Stimulated activated CD8-positive, alpha-beta memory T cell treated with anti-CD3 and anti-CD28 coated beads, Interleukin-7, amount 100 ng/mL, for 1 hour (primary cell): ENCODE measurements at regions not wholly inside any gene's neighbourhood (a gene's known extent, or its start where the extent isn't known, plus 50 kb on each side); places are given as distances from the start of the nearest gene placed in this dataset.

Experiments
- DNase-seq, 2 donors: peaks; one replicate each; pipeline ENCODE4 v3.0.0-alpha.2; 2020; ENCODE audit warnings: low read depth in 2 of 2

DNA sequence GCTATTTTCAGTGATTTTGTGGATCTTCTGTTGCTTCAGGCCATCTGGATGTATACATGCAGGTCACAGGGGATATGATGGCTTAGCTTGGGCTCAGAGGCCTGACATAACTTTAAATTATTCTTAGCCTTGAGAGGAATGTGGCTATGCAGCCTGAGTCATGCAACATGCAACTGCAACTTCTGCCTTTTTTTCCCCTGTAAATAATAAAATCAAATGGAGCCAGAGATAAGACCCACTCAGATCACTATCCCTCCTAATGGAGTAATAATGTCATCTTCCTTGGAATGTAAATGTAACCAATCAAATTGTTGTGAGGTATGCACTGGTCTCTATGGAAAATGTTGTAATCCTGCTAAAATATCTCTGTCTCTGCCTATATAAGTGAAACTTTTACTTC, 54.9 kb downstream of the MAGEB17 start:
- no peak for DNase-seq

DNA sequence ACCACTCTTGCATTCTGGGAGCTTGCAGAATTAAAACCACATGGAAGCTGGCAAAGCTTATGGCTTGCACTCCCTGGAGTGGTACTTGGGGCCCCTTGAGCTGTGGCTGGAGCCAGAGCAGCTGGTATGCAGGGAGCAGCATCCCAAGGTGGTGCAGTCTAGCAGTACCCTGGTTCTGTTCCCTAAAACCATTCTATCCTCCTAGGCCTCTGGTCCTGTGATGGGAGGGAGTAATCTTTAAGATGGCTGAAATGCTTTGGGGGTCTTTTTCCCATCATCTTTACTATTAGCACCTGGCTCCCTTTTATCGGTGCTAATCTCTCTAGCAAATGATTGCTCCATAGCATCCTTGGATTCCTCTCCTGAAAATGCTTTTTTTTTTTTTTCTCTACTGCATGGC, 56.1 kb downstream of the MAGEB17 start:
- DNase-seq, result no peak

DNA sequence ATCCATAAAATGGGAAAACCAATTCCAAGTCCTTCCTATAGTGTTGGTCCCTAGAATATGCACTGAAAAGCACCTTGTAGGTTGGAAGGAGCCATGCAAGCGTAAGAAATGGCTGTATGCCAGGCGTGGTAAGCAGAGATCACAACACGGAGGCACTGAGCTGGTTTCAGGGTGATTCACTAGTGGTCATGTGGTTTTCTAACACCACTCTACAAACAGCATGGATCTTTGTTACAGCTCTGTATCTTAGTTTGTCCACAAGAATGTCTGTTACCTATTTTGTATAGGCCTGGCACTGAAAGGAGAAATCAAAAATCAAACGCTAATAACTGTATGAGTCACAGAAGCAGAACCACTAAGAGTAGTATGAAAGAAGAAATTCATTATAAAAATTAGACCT, 71.9 kb downstream of the MAGEB17 start:
- no peak for DNase-seq

DNA sequence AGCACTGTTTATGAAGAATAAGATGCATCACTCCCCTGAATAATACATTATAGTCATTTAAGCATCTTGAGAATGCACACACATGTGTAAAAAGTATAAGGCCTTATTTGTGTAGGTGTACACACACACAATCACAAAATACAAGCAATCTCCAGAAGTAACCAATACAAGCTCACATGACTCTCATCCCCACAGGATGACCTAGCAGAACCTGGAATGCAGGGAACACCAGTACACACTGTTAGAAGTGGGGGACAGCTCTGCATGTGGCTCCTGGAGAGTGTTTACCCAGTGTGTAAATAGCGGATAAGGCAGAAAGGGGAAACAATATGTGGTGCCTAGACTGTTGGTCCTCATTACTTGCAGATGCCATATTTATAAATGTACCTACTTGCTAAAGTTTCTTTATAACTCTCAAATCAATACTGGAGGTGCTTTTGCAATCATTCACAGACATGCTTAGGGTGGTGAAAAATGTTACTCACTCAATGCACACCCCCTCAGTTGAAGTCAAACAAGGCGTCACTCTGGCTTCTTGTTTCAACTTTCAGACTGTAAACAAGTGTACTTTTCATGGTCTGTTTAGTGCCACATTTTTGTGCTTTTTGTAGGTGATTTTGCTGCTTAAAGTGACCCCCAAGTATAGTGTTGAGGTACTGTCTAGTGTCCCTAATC, 73.1 kb downstream of the MAGEB17 start:
- no peak for DNase-seq

DNA sequence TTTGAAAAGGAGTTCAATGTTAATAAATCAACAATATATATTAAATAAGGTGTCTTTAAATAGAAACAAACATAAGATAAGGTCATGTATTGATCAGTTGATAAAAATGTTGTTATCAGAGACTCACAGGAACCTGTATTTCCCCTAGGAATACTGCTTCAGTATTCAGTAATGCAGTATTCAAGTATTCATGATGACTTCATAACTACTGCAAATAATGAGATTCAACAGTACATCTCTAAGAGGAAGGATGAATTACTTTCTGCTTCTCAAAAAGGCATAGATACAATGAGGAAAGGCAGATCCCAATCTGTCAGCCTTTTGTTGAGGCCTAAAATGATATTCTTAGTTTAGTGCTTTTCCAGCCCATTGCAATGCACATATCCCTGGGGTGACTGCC, 73.7 kb downstream of the MAGEB17 start:
- DNase-seq, result no peak

DNA sequence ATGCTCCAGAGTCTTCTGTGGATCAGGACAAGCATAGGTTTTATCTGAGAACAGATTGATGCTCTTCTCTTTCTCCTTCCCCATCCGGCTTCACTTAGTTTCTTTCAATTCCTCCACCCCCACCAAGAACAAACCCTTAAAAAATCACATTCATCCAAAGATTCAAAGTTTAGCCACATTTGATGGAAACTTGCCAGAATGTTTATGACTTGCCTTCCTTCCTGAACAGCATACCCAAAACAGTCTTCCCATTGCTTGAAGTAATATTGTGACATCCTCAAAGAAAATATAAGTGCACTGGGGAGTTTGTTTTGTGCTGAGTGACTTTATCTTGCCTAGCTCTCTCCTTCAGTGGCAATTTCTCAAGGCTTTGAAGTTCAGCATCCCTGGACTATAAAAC, 83.0 kb downstream of the MAGEB17 start:
- DNase-seq, result no peak

DNA sequence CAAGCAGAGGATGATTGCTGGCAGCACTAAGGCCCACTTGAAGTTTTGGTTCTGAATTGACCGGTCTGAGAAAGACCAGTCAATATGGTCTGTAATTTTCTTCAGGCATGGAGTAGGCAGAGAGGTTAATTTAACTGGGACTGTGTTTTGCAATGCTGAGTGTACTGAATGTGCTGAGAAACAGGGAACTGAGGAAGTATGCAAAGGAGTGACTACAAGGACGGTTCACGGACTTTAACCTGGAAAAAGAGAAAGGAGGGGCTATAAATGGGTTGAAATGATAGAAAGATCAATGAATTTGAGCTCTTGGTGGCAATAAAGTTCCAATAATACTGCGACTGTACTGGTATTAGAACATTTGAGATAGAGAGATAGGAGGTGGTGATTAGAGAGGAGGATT, 84.5 kb downstream of the MAGEB17 start:
- no peak for DNase-seq

DNA sequence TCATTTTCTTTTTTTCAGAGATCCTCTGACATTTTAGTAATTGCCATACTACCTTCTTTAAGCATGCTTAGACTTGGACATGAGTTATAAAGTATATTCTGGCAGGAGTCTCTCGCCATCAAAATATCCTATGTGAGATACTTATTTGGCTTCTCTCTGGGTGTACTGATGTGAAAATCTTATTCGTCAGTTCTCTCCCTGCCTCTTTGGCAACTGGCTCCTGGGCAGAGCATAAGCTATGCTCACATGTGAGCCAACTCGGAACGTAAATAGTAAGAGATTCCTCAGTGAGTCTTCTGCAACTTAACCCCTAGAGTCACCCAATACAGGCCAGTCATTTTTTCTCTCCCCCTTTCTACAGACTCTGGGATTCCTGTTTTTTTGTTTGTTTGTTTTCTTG, 91.6 kb downstream of the MAGEB17 start:
- no peak for DNase-seq

DNA sequence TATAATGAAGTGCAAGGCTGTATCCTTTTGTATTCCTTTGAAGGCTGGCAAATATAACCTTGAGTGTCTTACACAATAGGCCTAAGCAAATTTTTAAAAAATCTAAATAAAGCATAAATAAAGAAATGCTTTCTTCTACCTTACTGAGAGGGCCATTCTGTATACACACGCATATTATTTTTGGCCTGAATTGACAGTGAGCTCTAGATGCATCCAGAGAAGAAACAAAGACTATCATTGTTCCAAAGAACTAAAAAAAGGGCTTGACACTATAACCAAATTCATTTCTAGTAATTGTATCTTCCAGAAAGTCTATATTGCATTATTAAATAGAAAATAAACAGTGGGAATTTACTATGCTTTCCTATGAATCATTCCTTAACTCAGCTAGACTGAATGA, 100.2 kb downstream of the MAGEB17 start:
- no peak for DNase-seq

DNA sequence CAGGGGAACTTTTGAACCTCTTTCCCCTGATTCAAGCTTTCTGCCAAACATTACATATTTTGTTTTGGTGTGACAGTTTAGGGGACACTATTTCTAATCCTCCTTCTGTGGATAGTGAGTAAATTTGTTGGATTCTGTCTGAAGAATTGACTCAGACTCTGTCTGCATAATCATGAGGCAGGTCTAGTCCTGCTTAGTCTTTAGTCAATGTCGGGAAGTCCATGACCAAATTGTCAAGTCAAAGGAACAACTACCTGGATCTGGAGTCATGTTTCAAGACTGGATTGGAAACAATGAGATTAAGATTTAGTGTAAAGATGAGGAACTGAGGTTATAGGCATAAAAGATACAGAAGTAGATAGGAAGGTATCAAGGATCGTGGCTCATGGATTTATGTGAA, 100.9 kb downstream of the MAGEB17 start:
- DNase-seq, result no peak

DNA sequence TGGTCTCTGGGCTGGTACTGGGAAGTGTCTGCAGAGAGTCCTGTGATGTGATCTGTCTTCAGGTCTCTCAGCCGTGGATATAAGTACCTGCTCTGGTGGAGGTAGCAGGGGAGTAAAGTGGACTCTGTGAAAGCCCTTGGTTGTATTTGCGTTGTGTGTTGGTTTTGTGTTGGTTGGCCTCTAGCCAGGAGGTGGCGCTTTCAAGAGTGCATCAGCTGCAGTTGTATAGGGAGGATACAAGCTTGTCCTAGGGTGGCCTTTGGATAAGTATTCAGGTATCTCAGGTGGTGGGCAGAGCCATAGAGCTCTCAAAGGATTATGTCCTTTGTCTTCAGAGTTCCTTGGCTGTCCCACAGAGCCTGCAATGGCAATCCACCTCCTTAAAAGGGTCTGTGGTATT, 111.6 kb downstream of the MAGEB17 start:
- no peak for DNase-seq

DNA sequence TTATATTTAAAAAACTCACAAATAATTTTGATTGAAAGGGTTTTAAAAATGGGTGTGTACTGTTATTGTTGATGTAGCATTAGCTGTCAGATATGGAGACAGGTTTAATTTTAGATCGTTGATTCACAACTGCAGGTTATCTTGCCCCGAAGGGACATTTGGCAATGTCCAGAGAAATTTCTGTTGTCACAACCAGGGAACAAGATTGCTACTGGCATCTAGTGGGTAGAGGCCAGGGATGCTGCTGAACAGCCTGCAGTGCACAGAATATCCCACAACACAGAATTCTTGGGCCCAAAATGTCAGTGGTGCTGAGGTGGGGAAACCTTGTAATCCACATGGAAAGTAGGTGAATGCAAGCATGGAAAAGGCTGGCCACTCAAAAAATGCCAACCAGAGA, 114.9 kb downstream of the MAGEB17 start:
- DNase-seq, result no peak

DNA sequence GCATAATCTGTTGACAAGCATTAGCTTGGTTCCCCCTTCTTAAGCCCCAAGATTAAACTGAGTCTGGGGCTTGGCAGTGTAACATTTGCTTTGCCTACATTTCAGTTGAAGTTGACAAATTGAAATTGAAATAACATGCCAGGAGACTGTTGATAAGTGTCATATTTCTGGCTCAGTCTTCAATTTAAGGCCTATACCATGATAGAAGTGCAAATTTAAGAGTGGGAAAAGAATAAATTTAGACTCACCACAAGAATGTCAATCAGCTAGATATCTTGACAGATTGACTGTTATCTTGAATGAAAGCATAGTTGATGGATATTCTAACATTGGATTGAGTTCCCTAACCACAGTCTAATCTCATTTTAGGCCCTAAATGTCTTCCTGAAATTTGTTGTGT, 117.6 kb downstream of the MAGEB17 start:
- DNase-seq, result no peak

DNA sequence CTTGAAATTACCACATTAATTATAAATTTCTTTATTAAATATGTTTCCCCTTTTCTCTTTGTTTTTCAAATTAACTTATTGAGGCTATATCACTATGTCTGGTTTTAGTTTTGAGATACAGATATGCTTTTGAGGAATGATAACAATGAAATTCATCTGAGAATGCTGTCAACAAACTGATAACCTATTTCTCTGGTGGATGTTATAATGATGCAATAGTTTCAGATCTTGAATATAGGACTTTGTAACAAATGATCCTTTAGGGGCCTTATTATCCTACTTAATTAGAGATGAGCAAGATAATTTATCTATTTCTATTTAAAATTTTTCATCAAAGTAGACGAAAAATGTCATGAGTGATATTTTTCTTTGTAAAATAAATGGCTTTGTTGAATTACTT, 123.7 kb downstream of the MAGEB17 start:
- no peak for DNase-seq

DNA sequence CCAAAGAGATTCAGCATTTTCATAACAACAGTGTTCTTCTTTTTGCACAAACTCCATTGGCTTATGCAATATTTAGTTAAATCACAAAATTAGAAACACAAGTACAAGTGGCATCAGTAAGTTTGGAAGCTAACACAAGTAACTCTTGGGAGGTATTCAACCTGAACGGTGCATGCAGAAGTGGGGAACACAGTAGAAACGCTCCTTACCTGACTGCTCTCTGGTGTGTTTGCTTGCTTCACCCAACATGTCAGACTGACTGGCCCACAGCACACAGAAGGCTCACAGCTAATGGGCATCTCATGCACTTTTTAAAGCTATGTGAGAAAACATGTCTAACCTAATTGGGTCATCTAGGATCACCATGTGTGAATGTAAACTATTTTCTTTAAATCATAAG, 133.6 kb downstream of the MAGEB17 start:
- DNase-seq, result no peak

DNA sequence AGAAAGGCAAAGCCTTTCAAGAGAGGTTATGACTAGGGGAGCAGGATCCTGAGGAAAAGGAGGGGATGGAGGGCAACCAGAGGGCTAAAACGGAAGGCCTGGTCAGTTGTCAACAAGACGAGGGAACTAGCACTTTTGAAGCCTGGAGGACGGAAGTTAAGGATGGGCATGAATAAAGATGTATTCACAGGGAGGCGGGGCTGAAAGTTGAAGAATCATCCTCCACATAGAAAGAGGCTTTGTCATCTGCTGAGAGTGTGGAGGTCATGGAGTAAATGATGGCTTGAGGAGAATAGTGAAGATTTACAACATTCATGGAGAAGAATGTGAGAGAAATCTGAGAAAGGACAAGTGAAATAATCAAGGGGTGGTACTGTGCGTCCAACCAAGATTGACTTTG, 137.5 kb downstream of the MAGEB17 start:
- DNase-seq, result no peak

DNA sequence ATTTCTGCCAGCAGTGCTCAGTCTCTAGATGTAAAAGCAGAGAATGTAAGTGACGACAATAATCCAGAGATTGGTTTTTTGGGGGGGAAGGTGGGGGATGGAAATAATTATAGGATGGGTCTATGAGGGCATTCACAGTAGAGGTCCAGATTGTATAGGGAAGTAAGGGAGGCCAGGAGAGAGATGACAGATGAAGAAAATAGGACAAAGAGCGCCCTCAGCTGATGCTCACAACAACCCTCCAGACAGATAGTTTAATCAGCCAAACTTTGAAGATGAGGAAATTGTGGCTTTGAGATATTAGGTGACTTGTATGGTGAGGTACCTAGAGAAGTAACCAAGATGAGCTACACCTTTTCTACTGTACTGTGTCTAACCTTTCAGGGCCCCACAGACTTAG, 137.9 kb downstream of the MAGEB17 start:
- no peak for DNase-seq

DNA sequence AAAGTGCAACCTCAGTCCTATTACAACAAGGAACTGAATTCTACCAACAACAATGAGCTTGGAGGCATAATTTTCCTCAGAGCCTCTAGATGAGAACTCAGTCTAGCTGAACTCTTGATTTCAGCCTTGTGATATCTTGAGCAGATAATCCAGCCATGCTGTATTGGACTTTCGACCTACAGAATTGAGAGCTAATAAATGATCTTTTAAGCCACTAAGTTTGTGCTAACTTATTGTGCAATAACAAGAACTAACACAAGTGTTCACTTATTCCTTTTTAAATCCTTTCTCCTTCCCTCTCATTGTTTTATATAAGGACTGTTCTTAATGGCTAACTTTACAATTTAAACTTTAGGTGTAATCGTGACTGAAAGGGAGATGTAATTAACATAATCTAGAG, 140.7 kb downstream of the MAGEB17 start:
- no peak for DNase-seq

DNA sequence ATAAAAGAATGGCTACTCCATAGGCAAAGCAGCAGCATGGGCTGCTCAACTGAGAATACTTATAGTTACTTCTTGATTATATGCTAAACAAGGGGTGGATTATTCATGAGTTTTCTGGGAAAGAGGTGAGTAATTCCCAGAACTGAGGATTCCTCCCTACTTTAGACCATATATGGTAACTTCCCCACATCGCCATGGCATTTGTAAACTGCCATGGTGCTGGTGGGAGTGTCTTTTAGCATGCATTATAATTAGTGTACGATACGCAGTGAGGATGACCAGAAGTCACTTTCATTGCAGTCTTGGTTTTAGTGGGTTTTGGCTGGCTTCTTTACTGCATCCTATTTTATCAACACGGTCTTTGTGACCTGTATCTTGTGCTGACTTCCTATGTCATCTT, 141.5 kb downstream of the MAGEB17 start:
- no peak for DNase-seq

DNA sequence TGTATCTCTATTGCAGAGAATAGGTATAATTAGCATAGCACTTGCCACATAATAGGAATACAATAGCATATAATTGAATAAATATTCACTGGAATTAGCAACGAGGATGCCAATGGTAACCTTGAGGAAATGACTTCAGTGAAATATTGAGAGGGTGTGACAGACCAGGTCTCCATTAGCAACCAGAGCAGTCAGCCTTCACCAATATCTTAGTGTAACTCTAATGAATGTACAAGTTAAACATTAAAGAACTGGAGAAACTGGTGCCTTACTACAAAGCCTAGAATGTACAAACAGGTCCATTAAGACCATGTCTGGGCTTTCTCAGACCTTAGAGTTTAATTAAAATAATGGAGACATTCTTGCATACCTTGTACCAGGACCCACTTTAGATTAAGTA, 143.0 kb downstream of the MAGEB17 start:
- DNase-seq, result no peak

DNA sequence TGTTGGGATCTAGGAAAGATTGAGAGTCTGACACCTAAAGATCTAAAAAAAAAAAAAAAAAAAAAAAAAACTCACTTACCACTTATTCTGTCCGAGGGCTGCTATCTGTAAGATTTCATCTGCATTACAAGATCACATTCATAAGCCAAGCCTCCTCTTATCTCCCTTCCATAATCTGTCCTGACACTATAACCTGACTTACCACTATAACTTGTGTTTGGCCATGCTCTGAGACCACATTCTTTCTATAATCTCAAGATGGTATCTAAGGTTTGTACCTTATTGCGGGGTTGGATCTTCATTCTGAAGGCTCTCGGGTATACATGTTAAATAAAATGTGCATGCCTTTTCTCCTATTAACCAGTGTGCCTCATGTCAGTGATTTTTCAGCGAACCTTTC, 144.4 kb downstream of the MAGEB17 start:
- DNase-seq, result no peak

DNA sequence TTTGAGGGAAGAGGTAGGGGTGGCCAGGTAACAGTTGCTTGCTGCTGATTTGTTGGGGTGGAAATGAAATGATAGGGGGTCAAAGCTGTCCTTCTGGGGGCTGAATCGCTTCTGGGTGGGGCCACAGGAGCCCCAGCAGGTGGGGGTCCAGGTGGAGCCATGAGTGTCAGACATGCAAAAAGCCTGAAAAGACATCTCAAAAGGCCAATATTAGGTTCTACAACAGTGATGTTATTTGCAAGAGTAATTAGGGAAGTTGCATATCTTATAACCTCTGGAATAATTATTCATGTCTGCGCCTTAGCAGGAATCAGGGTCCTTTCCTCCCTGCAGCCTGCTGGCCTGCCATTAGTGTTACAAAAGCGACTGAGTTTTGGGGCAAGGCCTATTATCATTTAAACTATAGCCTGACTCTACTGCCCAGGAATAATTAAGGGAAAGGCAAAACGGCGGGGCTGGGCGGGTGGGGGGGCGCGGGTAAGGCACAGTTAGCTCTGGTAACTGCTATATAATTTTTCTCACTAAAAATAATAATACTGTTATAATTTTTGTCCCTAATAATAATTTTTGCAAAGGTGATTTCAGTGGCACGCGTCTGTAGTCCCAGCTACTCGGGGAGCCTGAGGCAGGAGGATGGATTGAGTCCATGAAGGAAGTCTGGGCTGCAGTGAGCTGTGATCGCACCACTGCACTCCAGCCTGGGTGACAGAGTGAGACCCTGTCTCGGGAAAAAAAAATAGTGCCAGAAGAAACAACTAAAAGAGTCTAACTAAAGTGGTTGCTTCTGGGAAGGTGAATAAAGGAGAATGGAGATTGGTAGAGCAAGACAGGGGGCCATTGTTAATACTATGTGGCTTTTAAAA, 145.7 kb downstream of the MAGEB17 start:
- DNase-seq, result no peak

DNA sequence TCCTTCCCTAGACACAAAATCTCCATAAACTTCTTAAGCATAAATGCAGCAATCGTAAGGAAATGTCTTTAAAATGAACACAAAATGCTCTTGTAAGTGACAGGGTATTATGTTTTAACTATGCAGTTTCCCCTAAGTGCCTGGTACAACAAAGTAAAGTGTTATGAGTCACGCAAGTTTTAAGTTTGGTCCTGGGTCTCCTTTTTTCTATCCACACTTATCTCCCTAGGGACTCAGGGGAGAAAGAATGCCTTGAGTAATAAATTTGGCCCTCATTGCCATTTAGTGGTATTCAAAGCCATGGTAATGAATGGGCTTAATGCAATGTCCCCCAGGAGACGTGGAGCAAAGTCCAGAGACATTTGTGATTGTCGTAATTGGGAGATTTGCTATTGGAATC, 149.1 kb downstream of the MAGEB17 start:
- no peak for DNase-seq

DNA sequence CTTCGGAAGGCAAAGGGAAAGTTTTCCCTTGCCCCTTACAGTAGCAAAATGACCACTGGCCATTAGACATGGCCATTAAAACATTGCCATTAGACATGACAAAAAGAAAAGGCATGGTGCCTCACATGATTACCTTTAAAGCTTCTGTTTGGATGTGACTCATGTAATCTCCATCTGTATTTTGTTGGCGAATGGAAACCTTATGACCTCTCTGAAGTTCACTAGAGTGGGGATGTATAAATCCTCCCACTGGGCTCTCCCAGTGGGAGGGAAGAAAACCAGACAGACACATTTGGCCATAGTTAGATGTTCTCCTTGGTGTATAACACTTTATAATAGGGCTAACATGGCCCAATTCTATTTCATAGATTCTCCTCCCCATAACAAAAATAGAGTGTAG, 152.6 kb downstream of the MAGEB17 start:
- no peak for DNase-seq
